HepG2 (cell line): ENCODE measurements at regions not wholly inside any gene's neighbourhood (a gene's known extent, or its start where the extent isn't known, plus 50 kb on each side); places are given as distances from the start of the nearest gene placed in this dataset.

ENCODE experiments used
- ATAC-seq: fragments of 200-7000 bp; cut with Tn5 transposase; 3 replicates; pipeline ENCODE4 v1.9.1; 2020; ENCODE audit warnings: mild to moderate bottlenecking, moderate library complexity
- BruUV-seq: library from RNA; stranded (reverse); fragments of 400-500 nt; replicated peaks from 2 replicates; lab custom pipeline; 2021; lab: Mats Ljungman, UMichigan
- CTCF ChIA-PET: fragments of 300-600 bp; formaldehyde crosslinking; extraction: SDS; loops from one replicate; lab custom pipeline; 2021; ENCODE audit warnings: low total read pairs, inconsistent platforms, low intra/inter-chr PET ratio; lab: Yijun Ruan, JAX
- POLR2A ChIA-PET: fragments of 350-600 bp; sonication (Branson Sonifier 250); formaldehyde crosslinking; loops from one replicate; lab custom pipeline; 2020; ENCODE audit warnings: antibody characterized with exemption, inconsistent platforms; lab: Yijun Ruan, JAX
- DNase-seq: peaks from one replicate; pipeline ENCODE4 v3.0.0-alpha.2; 2015; ENCODE audit warnings: low spot score
- FAIRE-seq: peaks from 3 replicates; lab custom pipeline; 2011; peaks lifted over from hg19 to GRCh38; lab: Jason Lieb, UNC
- H2AFZ ChIP-seq: one replicate; pipeline ENCODE4 v1.6.1; 2011; ENCODE audit warnings: low read length, inconsistent platforms
- H3K27ac ChIP-seq: fragments of 300-600 bp; 3 replicates; pipeline ENCODE4 v1.8.0; 2011; ENCODE audit warnings: mixed run types, mild to moderate bottlenecking, mixed read lengths, low read length, inconsistent platforms; ENCODE audit not compliant: insufficient read depth; ENCODE audit errors: extremely low read length
- H3K27me3 ChIP-seq, 2 experiments: fragments of 200-600 bp in 1 of 2; 2 replicates in 1 of 2; 3 replicates in 1 of 2; pipeline versions ENCODE4 v1.6.0 to v1.8.0; 2011; ENCODE audit warnings: low read length in 2 of 2, mild to moderate bottlenecking in 2 of 2, moderate library complexity in 2 of 2, inconsistent platforms in 1 of 2; ENCODE audit not compliant: insufficient read depth in 2 of 2, control insufficient read depth in 1 of 2
- H3K36me3 ChIP-seq, 2 experiments: fragments of 200-600 bp in 1 of 2; replicated peaks in 1 of 2; 2 replicates in 1 of 2; 3 replicates in 1 of 2; pipeline versions ENCODE4 v1.5.1 to v1.8.0; 2011; ENCODE audit warnings: low read length in 2 of 2, inconsistent platforms in 1 of 2; ENCODE audit not compliant: insufficient read depth in 2 of 2, control insufficient read depth in 1 of 2
- H3K4me1 ChIP-seq: 2 replicates; pipeline ENCODE4 v1.5.1; 2012; ENCODE audit warnings: low read length, inconsistent platforms; ENCODE audit not compliant: insufficient read depth
- H3K4me2 ChIP-seq: 2 replicates; pipeline ENCODE4 v1.6.0; 2011; ENCODE audit warnings: low read depth, low read length, inconsistent platforms
- H3K4me3 ChIP-seq, 3 experiments: fragments of 200-600 bp in 1 of 3; sonication (generic), shearing (Covaris generic) in 1 of 3; replicated peaks in 1 of 3; 2 replicates each; pipeline ENCODE4 v1.5.1; 2011 to 2016; ENCODE audit warnings: low read length in 3 of 3, inconsistent platforms in 2 of 3, low read depth in 2 of 3, mild to moderate bottlenecking in 2 of 3, control low read depth in 1 of 3, mixed read lengths in 1 of 3; ENCODE audit not compliant: insufficient read depth in 1 of 3
- H3K79me2 ChIP-seq: one replicate; pipeline ENCODE4 v1.6.1; 2011; ENCODE audit warnings: low read length, inconsistent platforms; ENCODE audit not compliant: insufficient read depth
- H3K9ac ChIP-seq: 2 replicates; pipeline ENCODE4 v1.6.0; 2011; ENCODE audit warnings: mild to moderate bottlenecking, low read depth, low read length, inconsistent platforms; ENCODE audit not compliant: insufficient read depth
- H3K9me3 ChIP-seq: 2 replicates; pipeline ENCODE4 v1.5.1; 2012; ENCODE audit warnings: mild to moderate bottlenecking, low read length
- H4K20me1 ChIP-seq: 2 replicates; pipeline ENCODE4 v1.6.0; 2011; ENCODE audit warnings: inconsistent platforms, mild to moderate bottlenecking, low read length, moderate library complexity; ENCODE audit not compliant: insufficient read depth
- GTF2F1 ChIP-seq: fragments of 150-350 bp; IDR thresholded peaks from 2 replicates; pipeline ENCODE4 v1.6.1; 2014; ENCODE audit warnings: low read length
- MAFF ChIP-seq: IDR thresholded peaks from 2 replicates; pipeline ENCODE4 v1.6.1; 2011; ENCODE audit warnings: low read depth, low read length, improper control_type of control experiment
- MAFK ChIP-seq, 2 experiments: IDR thresholded peaks in 1 of 2; conservative IDR thresholded peaks in 1 of 2; 2 replicates each; pipeline ENCODE4 v1.6.1; 2011; ENCODE audit warnings: improper control_type of control experiment in 2 of 2, low read length in 2 of 2
- NFYB ChIP-seq: sonication (generic); formaldehyde crosslinking; IDR thresholded peaks from 2 replicates; pipeline ENCODE4 v1.4.0; 2020; ENCODE audit warnings: missing genetic modification reagents
- XBP1 ChIP-seq: sonication (generic); formaldehyde crosslinking; IDR thresholded peaks from 2 replicates; pipeline ENCODE4 v1.5.0; 2020; ENCODE audit warnings: missing genetic modification reagents
- ZFP1 ChIP-seq: IDR thresholded peaks from 2 replicates; pipeline ENCODE4 v1.6.1; 2016
- ZNF549 ChIP-seq: sonication (generic); formaldehyde crosslinking; IDR thresholded peaks from 2 replicates; pipeline ENCODE4 v1.5.0; 2020; ENCODE audit warnings: missing genetic modification reagents
- WGBS: methylation state at CpG from one replicate; pipeline ENCODE4 v1.1.6; 2017; ENCODE audit warnings: low lambda C conversion rate; 5-methylcytosine and 5-hydroxymethylcytosine counted together
- in situ Hi-C: cut with HindIII; loops from 2 replicates; pipeline ENCODE4 v1.10.0; 2017; ENCODE audit warnings: low pct_unique_long_range_greater_than_20kb; ENCODE audit not compliant: extremely low pct_ligation_motif_present
- intact Hi-C: fragments of 100-400 bp; cut with micrococcal nuclease; formaldehyde crosslinking; loops from one replicate; pipeline ENCODE4 v1.10.0; 2022; ENCODE audit not compliant: unreplicated experiment
- TF ChIP-seq, protein P1 (sequence below): sonication (generic); formaldehyde crosslinking; IDR thresholded peaks from 2 replicates; pipeline ENCODE4 v1.5.0; 2020; ENCODE audit warnings: mild to moderate bottlenecking, missing genetic modification reagents, borderline replicate concordance

- TF ChIP-seq, protein P1, sequence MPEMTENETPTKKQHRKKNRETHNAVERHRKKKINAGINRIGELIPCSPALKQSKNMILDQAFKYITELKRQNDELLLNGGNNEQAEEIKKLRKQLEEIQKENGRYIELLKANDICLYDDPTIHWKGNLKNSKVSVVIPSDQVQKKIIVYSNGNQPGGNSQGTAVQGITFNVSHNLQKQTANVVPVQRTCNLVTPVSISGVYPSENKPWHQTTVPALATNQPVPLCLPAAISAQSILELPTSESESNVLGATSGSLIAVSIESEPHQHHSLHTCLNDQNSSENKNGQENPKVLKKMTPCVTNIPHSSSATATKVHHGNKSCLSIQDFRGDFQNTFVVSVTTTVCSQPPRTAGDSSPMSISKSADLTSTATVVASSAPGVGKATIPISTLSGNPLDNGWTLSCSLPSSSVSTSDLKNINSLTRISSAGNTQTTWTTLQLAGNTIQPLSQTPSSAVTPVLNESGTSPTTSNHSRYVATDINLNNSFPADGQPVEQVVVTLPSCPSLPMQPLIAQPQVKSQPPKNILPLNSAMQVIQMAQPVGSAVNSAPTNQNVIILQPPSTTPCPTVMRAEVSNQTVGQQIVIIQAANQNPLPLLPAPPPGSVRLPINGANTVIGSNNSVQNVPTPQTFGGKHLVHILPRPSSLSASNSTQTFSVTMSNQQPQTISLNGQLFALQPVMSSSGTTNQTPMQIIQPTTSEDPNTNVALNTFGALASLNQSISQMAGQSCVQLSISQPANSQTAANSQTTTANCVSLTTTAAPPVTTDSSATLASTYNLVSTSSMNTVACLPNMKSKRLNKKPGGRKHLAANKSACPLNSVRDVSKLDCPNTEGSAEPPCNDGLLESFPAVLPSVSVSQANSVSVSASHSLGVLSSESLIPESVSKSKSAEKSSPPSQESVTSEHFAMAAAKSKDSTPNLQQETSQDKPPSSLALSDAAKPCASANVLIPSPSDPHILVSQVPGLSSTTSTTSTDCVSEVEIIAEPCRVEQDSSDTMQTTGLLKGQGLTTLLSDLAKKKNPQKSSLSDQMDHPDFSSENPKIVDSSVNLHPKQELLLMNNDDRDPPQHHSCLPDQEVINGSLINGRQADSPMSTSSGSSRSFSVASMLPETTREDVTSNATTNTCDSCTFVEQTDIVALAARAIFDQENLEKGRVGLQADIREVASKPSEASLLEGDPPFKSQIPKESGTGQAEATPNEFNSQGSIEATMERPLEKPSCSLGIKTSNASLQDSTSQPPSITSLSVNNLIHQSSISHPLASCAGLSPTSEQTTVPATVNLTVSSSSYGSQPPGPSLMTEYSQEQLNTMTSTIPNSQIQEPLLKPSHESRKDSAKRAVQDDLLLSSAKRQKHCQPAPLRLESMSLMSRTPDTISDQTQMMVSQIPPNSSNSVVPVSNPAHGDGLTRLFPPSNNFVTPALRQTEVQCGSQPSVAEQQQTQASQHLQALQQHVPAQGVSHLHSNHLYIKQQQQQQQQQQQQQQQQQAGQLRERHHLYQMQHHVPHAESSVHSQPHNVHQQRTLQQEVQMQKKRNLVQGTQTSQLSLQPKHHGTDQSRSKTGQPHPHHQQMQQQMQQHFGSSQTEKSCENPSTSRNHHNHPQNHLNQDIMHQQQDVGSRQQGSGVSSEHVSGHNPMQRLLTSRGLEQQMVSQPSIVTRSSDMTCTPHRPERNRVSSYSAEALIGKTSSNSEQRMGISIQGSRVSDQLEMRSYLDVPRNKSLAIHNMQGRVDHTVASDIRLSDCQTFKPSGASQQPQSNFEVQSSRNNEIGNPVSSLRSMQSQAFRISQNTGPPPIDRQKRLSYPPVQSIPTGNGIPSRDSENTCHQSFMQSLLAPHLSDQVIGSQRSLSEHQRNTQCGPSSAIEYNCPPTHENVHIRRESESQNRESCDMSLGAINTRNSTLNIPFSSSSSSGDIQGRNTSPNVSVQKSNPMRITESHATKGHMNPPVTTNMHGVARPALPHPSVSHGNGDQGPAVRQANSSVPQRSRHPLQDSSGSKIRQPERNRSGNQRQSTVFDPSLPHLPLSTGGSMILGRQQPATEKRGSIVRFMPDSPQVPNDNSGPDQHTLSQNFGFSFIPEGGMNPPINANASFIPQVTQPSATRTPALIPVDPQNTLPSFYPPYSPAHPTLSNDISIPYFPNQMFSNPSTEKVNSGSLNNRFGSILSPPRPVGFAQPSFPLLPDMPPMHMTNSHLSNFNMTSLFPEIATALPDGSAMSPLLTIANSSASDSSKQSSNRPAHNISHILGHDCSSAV (CRISPR knock-in tag), result no peak
- TF ChIP-seq XBP1 (CRISPR knock-in tag), result no peak
- no peak for TF ChIP-seq NFYB
- TF ChIP-seq ZFP1 (CRISPR knock-in tag), result no peak
- no peak for TF ChIP-seq GTF2F1
Observed at GRCh38 chr4:134540588-134540987, 339.0 kb upstream of the PABPC4L start (continued).

DNA sequence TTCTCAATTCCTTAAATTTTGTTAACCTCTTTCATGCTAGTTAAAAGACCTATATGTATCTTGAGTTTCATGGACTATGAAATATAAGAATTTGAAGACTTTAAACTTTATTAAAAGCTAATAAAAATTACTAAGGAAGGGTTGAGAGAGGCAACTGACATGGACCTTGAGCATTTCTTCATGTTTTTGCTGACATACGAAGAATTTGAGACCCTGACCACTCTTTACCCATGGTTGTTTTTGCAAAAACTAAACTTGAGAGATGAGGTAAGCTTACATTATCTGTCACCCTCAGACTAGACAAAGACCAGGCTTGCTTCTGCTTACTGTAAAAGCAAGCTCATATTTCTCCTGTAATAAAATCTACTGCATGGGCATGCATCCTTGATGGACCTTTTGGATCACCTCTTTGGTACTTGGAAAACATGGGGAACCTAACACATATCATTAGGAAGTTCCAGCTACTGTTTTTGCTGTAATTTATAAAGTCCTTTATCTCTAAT is 338.2 kb upstream of the PABPC4L start:
- Histone ChIP-seq H3K36me3 (no peaks in the 10 kb centered on the region), H3K27ac (no peak overlapping the region), H3K4me2 (no peak overlapping the region), H3K4me1 (no peaks in the 10 kb centered on the region), H3K9ac (no peak overlapping the region), H3K27me3 (no peaks in the 10 kb centered on the region), H3K4me3 (no peak overlapping the region), H4K20me1 (no peaks in the 10 kb centered on the region), H3K9me3 (no peaks in the 10 kb centered on the region), H2AFZ (no peak overlapping the region), H3K79me2 (no peaks in the 10 kb centered on the region)
- in situ Hi-C loops (no loop called here), intact Hi-C loops (no loop called here)
- DNase-seq (no peak), FAIRE-seq (no peak), ATAC-seq (no peak)
- TF ChIP-seq MAFK (conservative IDR thresholded peaks at IDR 0.05 in 1 of 2, IDR thresholded peaks at IDR 0.05 in 1 of 2; ENCODE audit: low read length in 2 of 2) (peak; percentile 38 to 68; a peak in 2 of 4 replicates), ZNF549 (no peak), MAFF (0 out of 2 replicates have a peak, but pooled peaks have one; percentile 44)
- 5% methylated on average over 1 of the region's 1 CpG for WGBS
- BruUV-seq, result no TSS peak
- ChIA-PET POLR2A (no interaction called here), CTCF (no interaction called here)
